H1 (cell line): ENCODE measurements at regions not wholly inside any gene's neighbourhood (a gene's known extent, or its start where the extent isn't known, plus 50 kb on each side); places are given as distances from the start of the nearest gene placed in this dataset.

Experiments used
- FOSL1 ChIP-seq: IDR thresholded peaks from 2 replicates; pipeline ENCODE4 v1.6.1; 2011; ENCODE audit warnings: mild to moderate bottlenecking, low read depth, low read length, moderate library complexity; ENCODE audit not compliant: insufficient read depth
- MAFK ChIP-seq: IDR thresholded peaks from 2 replicates; pipeline ENCODE4 v1.6.1; 2012; ENCODE audit warnings: low read depth, mild to moderate bottlenecking, improper control_type of control experiment, low read length
- SAP30 ChIP-seq: fragments of 300-600 bp; sonication (generic); IDR thresholded peaks from 2 replicates; pipeline ENCODE4 v1.7.1; 2012; ENCODE audit warnings: low read length, moderate library complexity, mild to moderate bottlenecking, inconsistent platforms; ENCODE audit not compliant: insufficient read depth, insufficient replicate concordance
- SIRT6 ChIP-seq: IDR thresholded peaks from one replicate; pipeline ENCODE4 v1.7.1; 2012; ENCODE audit warnings: low read length, inconsistent platforms
- SP4 ChIP-seq: IDR thresholded peaks from 2 replicates; pipeline ENCODE4 v1.6.1; 2012; ENCODE audit warnings: low read length, inconsistent platforms

- no peak for TF ChIP-seq SAP30
- TF ChIP-seq SP4, result no peak
- TF ChIP-seq SIRT6, result no peak
- no peak for TF ChIP-seq MAFK
- TF ChIP-seq FOSL1, result no peak
Measured at GRCh38 chr2:150110548-150110947, 376.9 kb downstream of the RND3 start (continued).
